Prostate gland (tissue), 2 donors: ENCODE measurements at regions not wholly inside any gene's neighbourhood (a gene's known extent, or its start where the extent isn't known, plus 50 kb on each side); places are given as distances from the start of the nearest gene placed in this dataset.

ENCODE experiments used
- CTCF ChIP-seq, 4 experiments: fragments of 200-600 bp in 2 of 4; fragments of 450-650 bp in 2 of 4; sonication (generic) in 2 of 4; IDR thresholded peaks; 1 replicate in 3 of 4; 2 replicates in 1 of 4; pipeline ENCODE4 v1.5.1; 2016 to 2019; ENCODE audit warnings: antibody characterized with exemption in 4 of 4, mild to moderate bottlenecking in 2 of 4, moderate library complexity in 2 of 4
- POLR2A ChIP-seq: fragments of 450-650 bp; IDR thresholded peaks from one replicate; pipeline ENCODE4 v1.6.1; 2016; ENCODE audit warnings: antibody characterized with exemption, mild to moderate bottlenecking

- TF ChIP-seq CTCF (IDR thresholded peaks at IDR 0.05) = no peak
- no peak for TF ChIP-seq POLR2A
Observed at GRCh38 chr20:40244286-40244685, 444.8 kb downstream of the MAFB start.
